Fibroblast of villous mesenchyme (primary cell): ENCODE measurements at regions not wholly inside any gene's neighbourhood (a gene's known extent, or its start where the extent isn't known, plus 50 kb on each side); places are given as distances from the start of the nearest gene placed in this dataset.

Source experiments
- DNase-seq: peaks from one replicate; pipeline ENCODE4 v3.0.0-alpha.2; 2010; ENCODE audit warnings: low read depth
- H3K4me3 ChIP-seq: 2 replicates; pipeline ENCODE4 v1.5.1; 2011; ENCODE audit warnings: low read depth, mild to moderate bottlenecking, low read length
- CTCF ChIP-seq: IDR thresholded peaks from 2 replicates; pipeline ENCODE4 v1.5.1; 2012; ENCODE audit warnings: low read depth, mild to moderate bottlenecking, low read length; ENCODE audit not compliant: insufficient read depth

GRCh38 chr6:133814238-133814637 lies 74.7 kb upstream of the TCF21 start:
- no peak overlapping the region for H3K4me3 ChIP-seq
- no peak for TF ChIP-seq CTCF
- DNase-seq: peak; percentile 68

- TF ChIP-seq CTCF: no peak
- H3K4me3 ChIP-seq: no peak overlapping the region
- DNase-seq: peak; percentile 66
Observed at GRCh38 chr6:133814797-133815196, 74.1 kb upstream of the TCF21 start.

DNA sequence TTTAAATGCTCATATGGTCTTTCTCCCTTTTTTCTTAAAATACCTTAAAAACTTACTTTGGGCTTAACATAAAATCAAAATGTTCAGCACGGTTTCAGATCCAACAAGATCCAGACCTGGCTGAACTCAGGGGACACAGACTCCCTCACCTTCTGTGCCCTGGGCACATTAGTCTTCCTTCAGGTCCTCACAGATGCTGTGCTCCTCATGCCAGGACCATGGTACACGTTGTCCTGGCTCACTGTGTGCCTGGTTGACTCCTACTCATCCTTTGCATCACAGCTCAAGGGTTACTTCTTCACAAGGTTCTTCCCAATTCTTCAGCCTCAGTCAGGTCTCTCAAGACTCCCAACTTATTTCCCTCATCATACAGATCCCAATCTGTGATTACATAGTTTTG lies 73.6 kb upstream of the TCF21 start:
- no peak for TF ChIP-seq CTCF
- H3K4me3 ChIP-seq: no peak overlapping the region
- no peak for DNase-seq

DNA sequence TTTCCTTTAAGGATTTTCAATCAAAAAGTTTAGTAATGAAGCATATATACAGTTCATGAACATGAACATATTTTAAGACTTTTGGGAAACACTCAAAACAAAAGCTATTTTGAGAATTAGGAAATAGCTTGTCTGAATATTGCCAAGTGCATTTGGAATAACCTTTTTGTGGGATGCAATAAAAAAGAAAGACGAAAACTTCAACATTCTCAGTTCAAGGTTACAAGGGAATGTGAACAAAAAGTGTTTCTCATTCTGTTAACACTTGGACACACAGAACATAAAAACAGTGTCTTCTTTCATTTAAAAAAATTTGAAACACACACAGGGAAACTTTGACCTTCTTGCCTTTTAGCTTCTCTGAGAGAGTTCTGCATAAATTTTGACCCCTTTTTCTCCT lies 72.7 kb upstream of the TCF21 start:
- peak; percentile 35 for DNase-seq
- TF ChIP-seq CTCF: no peak
- no peak overlapping the region for H3K4me3 ChIP-seq

GRCh38 chr6:133817460-133818047 lies 71.4 kb upstream of the TCF21 start:
- TF ChIP-seq CTCF: peak; percentile 52
- no peak overlapping the region for H3K4me3 ChIP-seq
- no peak for DNase-seq

DNA sequence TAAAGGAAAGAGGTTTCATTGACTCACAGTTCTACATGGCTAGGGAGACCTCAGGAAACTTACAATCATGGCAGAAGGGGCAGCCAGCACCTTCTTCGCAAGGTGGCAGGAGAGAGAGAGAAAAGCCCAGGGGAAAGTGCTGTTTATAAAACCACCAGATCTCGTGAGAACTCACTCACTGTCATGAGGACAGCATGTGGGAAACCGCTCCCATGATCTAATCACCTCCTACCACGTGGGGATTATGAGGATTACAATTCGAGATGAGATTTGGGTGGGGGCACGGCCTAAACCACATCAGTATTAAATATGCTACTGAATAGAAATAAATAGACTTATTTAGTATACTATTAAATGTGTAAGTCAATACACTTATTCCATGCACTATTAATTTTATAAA lies 70.6 kb upstream of the TCF21 start:
- no peak overlapping the region for H3K4me3 ChIP-seq

More for the DNA sequence above, 70.6 kb upstream of the TCF21 start:
- no peak for DNase-seq
- TF ChIP-seq CTCF: no peak
